DND-41 (cell line): ENCODE measurements at regions not wholly inside any gene's neighbourhood (a gene's known extent, or its start where the extent isn't known, plus 50 kb on each side); places are given as distances from the start of the nearest gene placed in this dataset.

Experiments
- ATAC-seq: fragments of 200-7000 bp; cut with Tn5 transposase; 3 replicates; pipeline ENCODE4 v1.9.1; 2021; ENCODE audit warnings: low read depth; ENCODE audit not compliant: insufficient read depth
- DNase-seq: peaks from one replicate; pipeline ENCODE4 v3.0.0-alpha.2; 2020
- H2AFZ ChIP-seq: 2 replicates; pipeline ENCODE4 v1.6.0; 2012; ENCODE audit warnings: low read depth, low read length
- H3K27ac ChIP-seq: 2 replicates; pipeline ENCODE4 v1.5.1; 2012; ENCODE audit warnings: low read length, inconsistent platforms
- H3K27me3 ChIP-seq: fragments of 200-600 bp; sonication (generic); 2 replicates; pipeline ENCODE4 v1.6.0; 2012; ENCODE audit warnings: low read length, mild to moderate bottlenecking, inconsistent platforms; ENCODE audit not compliant: insufficient read depth, poor library complexity
- H3K36me3 ChIP-seq: 2 replicates; pipeline ENCODE4 v1.5.1; 2012; ENCODE audit warnings: low read length, inconsistent platforms; ENCODE audit not compliant: insufficient read depth
- H3K4me1 ChIP-seq: 2 replicates; pipeline ENCODE4 v1.5.1; 2012; ENCODE audit warnings: mild to moderate bottlenecking, low read length; ENCODE audit not compliant: insufficient read depth
- H3K4me2 ChIP-seq: 2 replicates; pipeline ENCODE4 v1.6.0; 2012; ENCODE audit warnings: mild to moderate bottlenecking, moderate library complexity, low read length, inconsistent platforms; ENCODE audit not compliant: insufficient read depth
- H3K4me3 ChIP-seq, 2 experiments: fragments of 200-600 bp in 1 of 2; shearing (Covaris generic) in 1 of 2; 2 replicates each; pipeline ENCODE4 v1.5.1; 2012 to 2016; ENCODE audit warnings: inconsistent platforms in 2 of 2, low read length in 2 of 2, mild to moderate bottlenecking in 2 of 2, low read depth in 1 of 2, moderate library complexity in 1 of 2
- H3K79me2 ChIP-seq: 2 replicates; pipeline ENCODE4 v1.6.0; 2012; ENCODE audit warnings: low read length, inconsistent platforms; ENCODE audit not compliant: insufficient read depth
- H3K9ac ChIP-seq: 2 replicates; pipeline ENCODE4 v1.6.0; 2012; ENCODE audit warnings: low read depth, mild to moderate bottlenecking, inconsistent platforms, low read length, moderate library complexity
- H3K9me3 ChIP-seq: 2 replicates; pipeline ENCODE4 v1.5.1; 2012; ENCODE audit warnings: low read length, moderate library complexity, mild to moderate bottlenecking, inconsistent platforms; ENCODE audit not compliant: insufficient read depth, severe bottlenecking
- H4K20me1 ChIP-seq: 2 replicates; pipeline ENCODE4 v1.6.0; 2012; ENCODE audit warnings: low read length; ENCODE audit not compliant: insufficient read depth
- CTCF ChIP-seq: IDR thresholded peaks from 2 replicates; pipeline ENCODE4 v1.5.1; 2012; ENCODE audit warnings: borderline replicate concordance, low read length, moderate library complexity, mild to moderate bottlenecking; ENCODE audit not compliant: poor library complexity, severe bottlenecking; ENCODE audit errors: extremely low read depth
- EZH2 ChIP-seq: IDR thresholded peaks from 3 replicates; pipeline ENCODE4 v1.6.1; 2012; ENCODE audit warnings: borderline replicate concordance, low read depth, mild to moderate bottlenecking, moderate library complexity, low read length, inconsistent platforms; ENCODE audit not compliant: severe bottlenecking

GRCh38 chr7:18393465-18394118, 102.0 kb upstream of the HDAC9 start:
- Histone ChIP-seq H3K9ac (no peak overlapping the region), H3K36me3 (no peaks in the 10 kb centered on the region), H3K79me2 (no peaks in the 10 kb centered on the region), H3K4me3 (no peak overlapping the region), H3K4me1 (no peaks in the 10 kb centered on the region), H4K20me1 (no peaks in the 10 kb centered on the region), H3K27me3 (no peaks in the 10 kb centered on the region), H3K4me2 (no peak overlapping the region), H2AFZ (no peak overlapping the region), H3K9me3 (no peaks in the 10 kb centered on the region), H3K27ac (no peak overlapping the region)
- no peak for DNase-seq
- ATAC-seq: no peak
- TF ChIP-seq CTCF: no peak
- TF ChIP-seq EZH2: no peak

- Histone ChIP-seq H3K9me3 (no peaks in the 10 kb centered on the region), H3K79me2 (no peaks in the 10 kb centered on the region), H3K4me2 (no peak overlapping the region), H3K9ac (no peak overlapping the region), H3K27me3 (no peaks in the 10 kb centered on the region), H3K4me1 (no peaks in the 10 kb centered on the region), H3K27ac (no peak overlapping the region), H3K36me3 (no peaks in the 10 kb centered on the region), H4K20me1 (no peaks in the 10 kb centered on the region), H3K4me3 (no peak overlapping the region), H2AFZ (no peak overlapping the region)
- DNase-seq: no peak
- no peak for ATAC-seq
- TF ChIP-seq CTCF: no peak
- TF ChIP-seq EZH2: no peak
Observed at GRCh38 chr7:18395868-18396267, 99.7 kb upstream of the HDAC9 start.

GRCh38 chr7:18396953-18397352, 98.6 kb upstream of the HDAC9 start:
- H3K36me3 ChIP-seq: no peaks in the 10 kb centered on the region
- H3K27me3 ChIP-seq: no peaks in the 10 kb centered on the region
- no peak overlapping the region for H3K4me2 ChIP-seq
- H4K20me1 ChIP-seq: no peaks in the 10 kb centered on the region
- H3K9me3 ChIP-seq: no peaks in the 10 kb centered on the region
- no peak overlapping the region for H3K9ac ChIP-seq
- no peaks in the 10 kb centered on the region for H3K79me2 ChIP-seq
- H2AFZ ChIP-seq: no peak overlapping the region
- DNase-seq (no peak), ATAC-seq (no peak)
- H3K4me3 ChIP-seq: no peak overlapping the region
- H3K27ac ChIP-seq: no peak overlapping the region
- no peaks in the 10 kb centered on the region for H3K4me1 ChIP-seq
- no peak for TF ChIP-seq CTCF
